PFSK-1 (cell line): ENCODE measurements at regions not wholly inside any gene's neighbourhood (a gene's known extent, or its start where the extent isn't known, plus 50 kb on each side); places are given as distances from the start of the nearest gene placed in this dataset.

ENCODE experiments used
- POLR2AphosphoS5 ChIP-seq: IDR thresholded peaks from 2 replicates; pipeline ENCODE4 v1.6.1; 2012; ENCODE audit warnings: low read depth, mild to moderate bottlenecking, control low read depth, low read length, moderate library complexity
- SIN3A ChIP-seq: IDR thresholded peaks from 2 replicates; pipeline ENCODE4 v1.6.1; 2012; ENCODE audit warnings: mild to moderate bottlenecking, low read length, moderate library complexity, borderline replicate concordance; ENCODE audit not compliant: insufficient read depth
- TAF1 ChIP-seq: IDR thresholded peaks from 2 replicates; pipeline ENCODE4 v1.6.1; 2012; ENCODE audit warnings: low read length, control low read depth, borderline replicate concordance; ENCODE audit not compliant: insufficient read depth

- TF ChIP-seq POLR2AphosphoS5 = no peak
- TF ChIP-seq SIN3A = no peak
- no peak for TF ChIP-seq TAF1
Observed at GRCh38 chr10:10235003-10235402, 782.7 kb upstream of the CELF2 start.
